Neural cell (in vitro differentiated cells): ENCODE measurements at regions not wholly inside any gene's neighbourhood (a gene's known extent, or its start where the extent isn't known, plus 50 kb on each side); places are given as distances from the start of the nearest gene placed in this dataset.

Source experiments
- POLR2AphosphoS5 ChIP-seq: IDR thresholded peaks from 2 replicates; pipeline ENCODE4 v1.6.1; 2012
- RAD21 ChIP-seq: fragments of 450-650 bp; conservative IDR thresholded peaks from 2 replicates; pipeline ENCODE4 v1.6.1; 2014; ENCODE audit warnings: antibody characterized with exemption, mild to moderate bottlenecking, moderate library complexity
- TF ChIP-seq, protein P1 (sequence below): fragments of 450-650 bp; IDR thresholded peaks from 2 replicates; pipeline ENCODE4 v1.5.1; 2014; ENCODE audit warnings: antibody characterized with exemption, mild to moderate bottlenecking, moderate library complexity; ENCODE audit not compliant: poor library complexity, severe bottlenecking

DNA sequence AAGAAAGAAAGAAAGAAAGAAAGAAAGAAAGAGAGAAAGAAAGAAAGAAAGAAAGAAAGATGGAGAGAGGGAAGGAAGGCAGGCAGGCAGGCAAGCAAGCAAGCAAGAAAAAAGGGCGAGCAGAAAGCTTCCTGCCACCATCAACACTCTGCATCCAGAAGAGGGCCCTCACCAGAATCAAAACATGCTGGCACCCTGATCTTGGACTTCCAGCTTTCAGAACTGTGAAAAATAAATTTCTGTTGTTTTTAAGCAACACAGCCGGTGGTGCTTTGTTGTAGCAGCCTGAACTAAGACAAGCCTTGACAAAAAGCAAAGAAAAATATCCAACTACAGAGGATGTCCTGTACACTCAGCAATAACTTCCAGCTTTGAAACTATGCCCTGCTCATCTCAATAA is 401.7 kb downstream of the LRATD1 start:
- TF ChIP-seq POLR2AphosphoS5: no peak
- TF ChIP-seq, protein P1, sequence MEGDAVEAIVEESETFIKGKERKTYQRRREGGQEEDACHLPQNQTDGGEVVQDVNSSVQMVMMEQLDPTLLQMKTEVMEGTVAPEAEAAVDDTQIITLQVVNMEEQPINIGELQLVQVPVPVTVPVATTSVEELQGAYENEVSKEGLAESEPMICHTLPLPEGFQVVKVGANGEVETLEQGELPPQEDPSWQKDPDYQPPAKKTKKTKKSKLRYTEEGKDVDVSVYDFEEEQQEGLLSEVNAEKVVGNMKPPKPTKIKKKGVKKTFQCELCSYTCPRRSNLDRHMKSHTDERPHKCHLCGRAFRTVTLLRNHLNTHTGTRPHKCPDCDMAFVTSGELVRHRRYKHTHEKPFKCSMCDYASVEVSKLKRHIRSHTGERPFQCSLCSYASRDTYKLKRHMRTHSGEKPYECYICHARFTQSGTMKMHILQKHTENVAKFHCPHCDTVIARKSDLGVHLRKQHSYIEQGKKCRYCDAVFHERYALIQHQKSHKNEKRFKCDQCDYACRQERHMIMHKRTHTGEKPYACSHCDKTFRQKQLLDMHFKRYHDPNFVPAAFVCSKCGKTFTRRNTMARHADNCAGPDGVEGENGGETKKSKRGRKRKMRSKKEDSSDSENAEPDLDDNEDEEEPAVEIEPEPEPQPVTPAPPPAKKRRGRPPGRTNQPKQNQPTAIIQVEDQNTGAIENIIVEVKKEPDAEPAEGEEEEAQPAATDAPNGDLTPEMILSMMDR: no peak
- no peak for TF ChIP-seq RAD21
